GM20000 (cell line): ENCODE measurements at regions not wholly inside any gene's neighbourhood (a gene's known extent, or its start where the extent isn't known, plus 50 kb on each side); places are given as distances from the start of the nearest gene placed in this dataset.
"Not testable (repeated sequence)": the region's sequence is repeated elsewhere in the genome, so short reads cannot be mapped to it uniquely, and the experiment has no call there.

Experiments
- DNase-seq: peaks from one replicate; pipeline ENCODE4 v3.0.0; 2012; ENCODE audit warnings: low spot score
- CTCF ChIP-seq: IDR thresholded peaks from 2 replicates; pipeline ENCODE4 v1.5.1; 2012; ENCODE audit warnings: mild to moderate bottlenecking, control low read depth; ENCODE audit errors: extremely low read depth, missing control alignments

- TF ChIP-seq CTCF, result no peak
- DNase-seq, result no peak
Measured at GRCh38 chr4:151535366-151535765, 126.4 kb downstream of the FHIP1A start.

- DNase-seq, result no peak
- TF ChIP-seq CTCF, result no peak
Measured at GRCh38 chr4:151537687-151538086, 128.7 kb downstream of the FHIP1A start.

- DNase-seq, result no peak
- TF ChIP-seq CTCF, result no peak
Measured at GRCh38 chr4:151538963-151539362, 130.0 kb downstream of the FHIP1A start.

- no peak for TF ChIP-seq CTCF
- no peak for DNase-seq
Measured at GRCh38 chr4:151540728-151541388, 131.9 kb downstream of the FHIP1A start.

GRCh38 chr4:151541389-151542071, 132.6 kb downstream of the FHIP1A start:
- no peak for DNase-seq
- TF ChIP-seq CTCF, result no peak

- TF ChIP-seq CTCF, result no peak
- no peak for DNase-seq
Measured at GRCh38 chr4:151548708-151549107, 139.7 kb downstream of the FHIP1A start.

GRCh38 chr4:151549378-151549777, 140.4 kb downstream of the FHIP1A start:
- not testable (repeated sequence) for DNase-seq

GRCh38 chr4:151553874-151554273, 144.9 kb downstream of the FHIP1A start:
- DNase-seq, result no peak
- TF ChIP-seq CTCF, result no peak
